Thoracic aorta (tissue), 2 donors: ENCODE measurements at regions not wholly inside any gene's neighbourhood (a gene's known extent, or its start where the extent isn't known, plus 50 kb on each side); places are given as distances from the start of the nearest gene placed in this dataset.

Experiments used
- ATAC-seq: fragments of 150-250 bp; one replicate; pipeline ENCODE4 v1.8.0; 2017; ENCODE audit warnings: low read depth; ENCODE audit not compliant: insufficient number of reproducible peaks, low FRiP score
- DNase-seq: peaks from one replicate; pipeline ENCODE4 v3.0.0-alpha.2; 2020; ENCODE audit warnings: low spot score
- H3K27ac ChIP-seq, 2 donors: fragments of 200-600 bp; sonication (generic); 1 replicate in 1 of 2; 2 replicates in 1 of 2; pipeline ENCODE4 v1.5.1; 2016; ENCODE audit warnings: mild to moderate bottlenecking in 2 of 2, moderate library complexity in 2 of 2
- H3K27me3 ChIP-seq: fragments of 200-600 bp; sonication (generic); replicated peaks from 2 replicates; pipeline ENCODE4 v1.6.0; 2016; ENCODE audit warnings: mild to moderate bottlenecking; ENCODE audit not compliant: insufficient read depth
- H3K36me3 ChIP-seq: fragments of 200-600 bp; sonication (generic); one replicate; pipeline ENCODE4 v1.5.1; 2016
- H3K4me1 ChIP-seq, 2 donors: fragments of 200-600 bp; sonication (generic); 1 replicate in 1 of 2; 2 replicates in 1 of 2; pipeline versions ENCODE4 v1.5.1 to v1.6.0; 2016; ENCODE audit warnings: low read depth in 2 of 2, mild to moderate bottlenecking in 1 of 2; ENCODE audit not compliant: control insufficient read depth in 1 of 2
- H3K4me3 ChIP-seq: fragments of 200-600 bp; sonication (generic); 2 replicates; pipeline ENCODE4 v1.5.1; 2016; ENCODE audit warnings: mild to moderate bottlenecking
- H3K9me3 ChIP-seq: fragments of 200-600 bp; sonication (generic); 2 replicates; pipeline ENCODE4 v1.5.1; 2016
- TF ChIP-seq, protein P1 (sequence below): fragments of 200-600 bp; sonication (generic); IDR thresholded peaks from one replicate; pipeline ENCODE4 v1.5.1; 2019; ENCODE audit warnings: antibody characterized with exemption

DNA sequence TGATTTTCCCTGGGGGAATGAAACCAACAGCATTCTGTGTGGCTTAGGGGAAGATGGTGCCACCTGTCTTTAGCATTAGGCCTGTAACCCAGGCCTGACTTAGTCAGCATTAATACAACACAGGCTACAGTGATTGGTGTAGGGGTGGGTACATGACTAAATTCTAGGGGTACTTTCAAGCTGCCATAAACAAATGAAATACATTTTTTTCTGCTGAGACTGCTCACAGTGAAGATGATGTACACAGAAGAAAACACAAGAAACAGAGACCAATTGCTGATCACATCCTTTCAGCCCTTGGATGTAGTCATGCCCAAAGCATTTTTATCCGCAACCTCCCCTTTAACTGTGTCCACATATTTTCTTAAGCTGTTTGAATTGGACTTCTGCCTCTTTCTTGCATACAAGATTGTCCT, 527.2 kb downstream of the KCTD16 start:
- Histone ChIP-seq H3K4me1 (peaks cover 0 to 5% of the 10 kb centered on the region in 2 donors), H3K36me3 (no peaks in the 10 kb centered on the region), H3K27ac (no peak overlapping the region), H3K27me3 (no peaks in the 10 kb centered on the region), H3K9me3 (no peaks in the 10 kb centered on the region), H3K4me3 (no peak overlapping the region)
- TF ChIP-seq, protein P1, sequence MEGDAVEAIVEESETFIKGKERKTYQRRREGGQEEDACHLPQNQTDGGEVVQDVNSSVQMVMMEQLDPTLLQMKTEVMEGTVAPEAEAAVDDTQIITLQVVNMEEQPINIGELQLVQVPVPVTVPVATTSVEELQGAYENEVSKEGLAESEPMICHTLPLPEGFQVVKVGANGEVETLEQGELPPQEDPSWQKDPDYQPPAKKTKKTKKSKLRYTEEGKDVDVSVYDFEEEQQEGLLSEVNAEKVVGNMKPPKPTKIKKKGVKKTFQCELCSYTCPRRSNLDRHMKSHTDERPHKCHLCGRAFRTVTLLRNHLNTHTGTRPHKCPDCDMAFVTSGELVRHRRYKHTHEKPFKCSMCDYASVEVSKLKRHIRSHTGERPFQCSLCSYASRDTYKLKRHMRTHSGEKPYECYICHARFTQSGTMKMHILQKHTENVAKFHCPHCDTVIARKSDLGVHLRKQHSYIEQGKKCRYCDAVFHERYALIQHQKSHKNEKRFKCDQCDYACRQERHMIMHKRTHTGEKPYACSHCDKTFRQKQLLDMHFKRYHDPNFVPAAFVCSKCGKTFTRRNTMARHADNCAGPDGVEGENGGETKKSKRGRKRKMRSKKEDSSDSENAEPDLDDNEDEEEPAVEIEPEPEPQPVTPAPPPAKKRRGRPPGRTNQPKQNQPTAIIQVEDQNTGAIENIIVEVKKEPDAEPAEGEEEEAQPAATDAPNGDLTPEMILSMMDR, result no peak
- DNase-seq (no peak), ATAC-seq (peak; percentile 76)

GRCh38 chr5:144691936-144692335, 521.3 kb downstream of the KCTD16 start:
- H3K27me3 ChIP-seq, result no peaks in the 10 kb centered on the region
- ATAC-seq (no peak), DNase-seq (no peak)
- no peak overlapping the region for H3K27ac ChIP-seq
- no peak overlapping the region for H3K4me3 ChIP-seq
- H3K9me3 ChIP-seq, result no peaks in the 10 kb centered on the region
- TF ChIP-seq, protein P1, result no peak
- H3K36me3 ChIP-seq, result no peaks in the 10 kb centered on the region
- no peaks in the 10 kb centered on the region for H3K4me1 ChIP-seq

GRCh38 chr5:144684899-144685298, 514.2 kb downstream of the KCTD16 start:
- Histone ChIP-seq H3K4me3 (no peak overlapping the region), H3K36me3 (no peaks in the 10 kb centered on the region), H3K27ac (no peak overlapping the region), H3K27me3 (no peaks in the 10 kb centered on the region), H3K9me3 (no peaks in the 10 kb centered on the region), H3K4me1 (no peaks in the 10 kb centered on the region)
- DNase-seq (no peak), ATAC-seq (no peak)
- TF ChIP-seq, protein P1, result no peak

GRCh38 chr5:144680711-144681110, 510.0 kb downstream of the KCTD16 start:
- Histone ChIP-seq H3K27me3 (no peaks in the 10 kb centered on the region), H3K36me3 (no peaks in the 10 kb centered on the region), H3K27ac (no peak overlapping the region), H3K4me1 (no peaks in the 10 kb centered on the region), H3K4me3 (no peak overlapping the region), H3K9me3 (no peaks in the 10 kb centered on the region)
- DNase-seq, result no peak
- TF ChIP-seq, protein P1, result no peak
- no peak for ATAC-seq

- DNase-seq (no peak), ATAC-seq (no peak)
- Histone ChIP-seq H3K9me3 (no peaks in the 10 kb centered on the region), H3K27ac (no peak overlapping the region), H3K27me3 (no peaks in the 10 kb centered on the region), H3K36me3 (no peaks in the 10 kb centered on the region), H3K4me1 (no peaks in the 10 kb centered on the region), H3K4me3 (no peak overlapping the region)
- TF ChIP-seq, protein P1, result no peak
Measured at GRCh38 chr5:144671066-144671465, 500.4 kb downstream of the KCTD16 start.
